ENCODE measurements at regions not wholly inside any gene's neighbourhood (a gene's known extent, or its start where the extent isn't known, plus 50 kb on each side); places are given as distances from the start of the nearest gene placed in this dataset.
"Not testable (repeated sequence)": the region's sequence is repeated elsewhere in the genome, so short reads cannot be mapped to it uniquely, and the experiment has no call there.

GRCh38 chr1:605279-605678 is 81.2 kb downstream of the OR4F16 start:
- peak; percentile 40; the same call in 1 of the 2 replicates for TF ChIP-seq ZNF687 (IDR thresholded peaks at IDR 0.05)

GRCh38 chr1:588211-588610 is 98.2 kb downstream of the OR4F16 start:
- H3K79me2 ChIP-seq (ENCODE audit: control insufficient read depth, insufficient read depth, low read length); RAD21 ChIA-PET (ENCODE audit: unreplicated experiment); CTCF ChIA-PET; H3K9ac ChIP-seq (ENCODE audit: control insufficient read depth, insufficient read depth, low read length); H3K4me3 ChIP-seq; H4K20me1 ChIP-seq (ENCODE audit: control insufficient read depth, insufficient read depth); H3K4me2 ChIP-seq (ENCODE audit: control insufficient read depth, insufficient read depth); H2AFZ ChIP-seq (ENCODE audit: control insufficient read depth, low read depth, low read length); POLR2A ChIA-PET; DNase-seq (ENCODE audit: low read depth, low spot score); H3K36me3 ChIP-seq (ENCODE audit: control insufficient read depth in 2 of 2, insufficient read depth in 2 of 2, low read length in 1 of 2); in situ Hi-C loops (cut with MboI); H3K27me3 ChIP-seq (replicated peaks in 1 of 2; ENCODE audit: control insufficient read depth in 2 of 2, insufficient read depth in 2 of 2, low read length in 1 of 2); ATAC-seq; FAIRE-seq; H3K4me1 ChIP-seq (ENCODE audit: control insufficient read depth, insufficient read depth, low read length); SMC1A ChIA-PET (ENCODE audit: uncharacterized antibody, unreplicated experiment); BruUV-seq (replicated peaks); H3K9me3 ChIP-seq (replicated peaks; ENCODE audit: control insufficient read depth, insufficient read depth, low read length); intact Hi-C loops (cut with micrococcal nuclease; ENCODE audit: unreplicated experiment); H3K27ac ChIP-seq (ENCODE audit: control insufficient read depth, insufficient read depth): not testable (repeated sequence)
- 53% methylated on average over 6 of the region's 8 CpGs for WGBS (ENCODE audit: insufficient coverage, insufficient replicate concordance, low lambda C conversion rate, missing lambda C conversion rate)

More at GRCh38 chr1:605279-605678, 81.2 kb downstream of the OR4F16 start:
- FAIRE-seq; H3K4me1 ChIP-seq (ENCODE audit: control insufficient read depth, insufficient read depth, low read length); H2AFZ ChIP-seq (ENCODE audit: control insufficient read depth, low read depth, low read length); H3K27ac ChIP-seq (ENCODE audit: control insufficient read depth, insufficient read depth); H4K20me1 ChIP-seq (ENCODE audit: control insufficient read depth, insufficient read depth); RAD21 ChIA-PET (ENCODE audit: unreplicated experiment); H3K79me2 ChIP-seq (ENCODE audit: control insufficient read depth, insufficient read depth, low read length); in situ Hi-C loops (cut with MboI); H3K36me3 ChIP-seq (ENCODE audit: control insufficient read depth in 2 of 2, insufficient read depth in 2 of 2, low read length in 1 of 2); POLR2A ChIA-PET; H3K4me3 ChIP-seq; H3K4me2 ChIP-seq (ENCODE audit: control insufficient read depth, insufficient read depth); H3K9me3 ChIP-seq (replicated peaks; ENCODE audit: control insufficient read depth, insufficient read depth, low read length); SMC1A ChIA-PET (ENCODE audit: uncharacterized antibody, unreplicated experiment); BruUV-seq (replicated peaks); ATAC-seq; H3K27me3 ChIP-seq (replicated peaks in 1 of 2; ENCODE audit: control insufficient read depth in 2 of 2, insufficient read depth in 2 of 2, low read length in 1 of 2); DNase-seq (ENCODE audit: low read depth, low spot score); H3K9ac ChIP-seq (ENCODE audit: control insufficient read depth, insufficient read depth, low read length); intact Hi-C loops (cut with micrococcal nuclease; ENCODE audit: unreplicated experiment): not testable (repeated sequence)
- CTCF ChIA-PET: interaction anchor here (0.6 kb wide), 1 partner anchor 337 kb away, joined by 4 read pairs; no protein-coding TSS in a partner anchor
- 69% methylated on average over 18 of the region's 27 CpGs for WGBS (ENCODE audit: insufficient coverage, insufficient replicate concordance, low lambda C conversion rate, missing lambda C conversion rate)

Data from GM12878 (cell line).